Lower leg skin (tissue), 3 donors: ENCODE measurements at regions not wholly inside any gene's neighbourhood (a gene's known extent, or its start where the extent isn't known, plus 50 kb on each side); places are given as distances from the start of the nearest gene placed in this dataset.

Experiments used
- POLR2A ChIP-seq, 2 donors: fragments of 450-650 bp; IDR thresholded peaks; one replicate each; pipeline ENCODE4 v1.6.1; 2016 to 2017; ENCODE audit warnings: antibody characterized with exemption in 2 of 2, mild to moderate bottlenecking in 1 of 2, moderate library complexity in 1 of 2
- TF ChIP-seq, protein P1 (sequence below), 3 donors: fragments of 450-650 bp; IDR thresholded peaks; one replicate each; pipeline ENCODE4 v1.5.1; 2016; ENCODE audit warnings: antibody characterized with exemption in 3 of 3, mild to moderate bottlenecking in 3 of 3, moderate library complexity in 2 of 3

DNA sequence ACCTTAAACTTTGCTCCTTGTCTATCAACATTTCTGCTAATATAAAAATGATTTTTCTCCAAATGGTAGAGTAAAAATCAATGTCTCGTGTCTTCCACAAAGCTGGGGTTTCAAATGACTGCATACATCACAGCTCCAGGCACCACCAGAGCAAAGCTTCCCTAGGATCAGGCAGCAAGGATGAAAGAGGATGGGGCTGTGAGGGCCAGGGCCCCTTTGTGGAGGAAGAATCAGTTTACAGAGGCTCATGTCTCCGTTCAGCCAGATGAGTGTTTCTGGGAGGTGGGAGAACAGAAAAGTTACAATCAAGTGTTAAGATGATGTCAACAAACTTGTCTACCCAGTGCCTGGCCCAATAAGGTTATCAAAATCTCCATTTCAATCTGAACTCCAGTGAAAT, 105.5 kb downstream of the BDH1 start:
- TF ChIP-seq POLR2A (IDR thresholded peaks at IDR 0.05): no peak
- TF ChIP-seq, protein P1, sequence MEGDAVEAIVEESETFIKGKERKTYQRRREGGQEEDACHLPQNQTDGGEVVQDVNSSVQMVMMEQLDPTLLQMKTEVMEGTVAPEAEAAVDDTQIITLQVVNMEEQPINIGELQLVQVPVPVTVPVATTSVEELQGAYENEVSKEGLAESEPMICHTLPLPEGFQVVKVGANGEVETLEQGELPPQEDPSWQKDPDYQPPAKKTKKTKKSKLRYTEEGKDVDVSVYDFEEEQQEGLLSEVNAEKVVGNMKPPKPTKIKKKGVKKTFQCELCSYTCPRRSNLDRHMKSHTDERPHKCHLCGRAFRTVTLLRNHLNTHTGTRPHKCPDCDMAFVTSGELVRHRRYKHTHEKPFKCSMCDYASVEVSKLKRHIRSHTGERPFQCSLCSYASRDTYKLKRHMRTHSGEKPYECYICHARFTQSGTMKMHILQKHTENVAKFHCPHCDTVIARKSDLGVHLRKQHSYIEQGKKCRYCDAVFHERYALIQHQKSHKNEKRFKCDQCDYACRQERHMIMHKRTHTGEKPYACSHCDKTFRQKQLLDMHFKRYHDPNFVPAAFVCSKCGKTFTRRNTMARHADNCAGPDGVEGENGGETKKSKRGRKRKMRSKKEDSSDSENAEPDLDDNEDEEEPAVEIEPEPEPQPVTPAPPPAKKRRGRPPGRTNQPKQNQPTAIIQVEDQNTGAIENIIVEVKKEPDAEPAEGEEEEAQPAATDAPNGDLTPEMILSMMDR (IDR thresholded peaks at IDR 0.05): no peak
